ENCODE measurements at regions not wholly inside any gene's neighbourhood (a gene's known extent, or its start where the extent isn't known, plus 50 kb on each side); places are given as distances from the start of the nearest gene placed in this dataset.
"Not testable (repeated sequence)": the region's sequence is repeated elsewhere in the genome, so short reads cannot be mapped to it uniquely, and the experiment has no call there.

- H2AFZ ChIP-seq (ENCODE audit: control insufficient read depth, low read depth, low read length); H3K4me2 ChIP-seq (ENCODE audit: control insufficient read depth, insufficient read depth); H3K27ac ChIP-seq (ENCODE audit: control insufficient read depth, insufficient read depth); ATAC-seq; H3K9me3 ChIP-seq (replicated peaks; ENCODE audit: control insufficient read depth, insufficient read depth, low read length); RAD21 ChIA-PET (ENCODE audit: unreplicated experiment); POLR2A ChIA-PET; in situ Hi-C loops (cut with MboI); H3K4me1 ChIP-seq (ENCODE audit: control insufficient read depth, insufficient read depth, low read length); H3K9ac ChIP-seq (ENCODE audit: control insufficient read depth, insufficient read depth, low read length); FAIRE-seq; DNase-seq (ENCODE audit: low read depth, low spot score); BruUV-seq (replicated peaks); intact Hi-C loops (cut with micrococcal nuclease; ENCODE audit: unreplicated experiment); H3K36me3 ChIP-seq (ENCODE audit: control insufficient read depth in 2 of 2, insufficient read depth in 2 of 2, low read length in 1 of 2); CTCF ChIA-PET; H3K79me2 ChIP-seq (ENCODE audit: control insufficient read depth, insufficient read depth, low read length); H3K27me3 ChIP-seq (replicated peaks in 1 of 2; ENCODE audit: control insufficient read depth in 2 of 2, insufficient read depth in 2 of 2, low read length in 1 of 2); H3K4me3 ChIP-seq; H4K20me1 ChIP-seq (ENCODE audit: control insufficient read depth, insufficient read depth): not testable (repeated sequence)
- 72% methylated on average over 5 of the region's 5 CpGs for WGBS (ENCODE audit: insufficient coverage, insufficient replicate concordance, low lambda C conversion rate, missing lambda C conversion rate)
- SMC1A ChIA-PET (ENCODE audit: uncharacterized antibody, unreplicated experiment), result interaction anchor here (0.8 kb wide), 1 partner anchor 9 kb away, joined by 4 read pairs; no protein-coding TSS in a partner anchor
Observed at GRCh38 chr1:191525944-191526343, 632.3 kb upstream of the RGS18 start.

GRCh38 chr1:191528275-191528674, 630.0 kb upstream of the RGS18 start:
- intact Hi-C loops (cut with micrococcal nuclease; ENCODE audit: unreplicated experiment), result no loop called here
- RAD21 ChIA-PET (ENCODE audit: unreplicated experiment), result no interaction called here

More at GRCh38 chr1:191528275-191528674, 630.0 kb upstream of the RGS18 start:
- 2% methylated on average over 6 of the region's 6 CpGs for WGBS (ENCODE audit: insufficient coverage, insufficient replicate concordance, low lambda C conversion rate, missing lambda C conversion rate)
- H3K36me3 ChIP-seq (ENCODE audit: control insufficient read depth in 2 of 2, insufficient read depth in 2 of 2, low read length in 1 of 2), result no peaks in the 10 kb centered on the region
- FAIRE-seq (no peak), ATAC-seq (no peak), DNase-seq (ENCODE audit: low read depth, low spot score) (no peak)
- TF ChIP-seq SKIL (IDR thresholded peaks at IDR 0.05; ENCODE audit: low read depth, poor library complexity, severe bottlenecking) (no peak), TCF12 (IDR thresholded peaks at IDR 0.05; ENCODE audit: low read depth, low read length) (no peak), ASH2L (IDR thresholded peaks at IDR 0.05; ENCODE audit: borderline replicate concordance, low read depth) (no peak), KDM1A (IDR thresholded peaks at IDR 0.05; ENCODE audit: borderline replicate concordance) (no peak), NFYA (IDR thresholded peaks at IDR 0.05; ENCODE audit: borderline replicate concordance, low read depth, low read length) (no peak)
- H3K4me1 ChIP-seq (ENCODE audit: control insufficient read depth, insufficient read depth, low read length), result no peaks in the 10 kb centered on the region
- SMC1A ChIA-PET (ENCODE audit: uncharacterized antibody, unreplicated experiment), result no interaction called here
- H3K9me3 ChIP-seq (replicated peaks; ENCODE audit: control insufficient read depth, insufficient read depth, low read length), result no peaks in the 10 kb centered on the region
- H4K20me1 ChIP-seq (ENCODE audit: control insufficient read depth, insufficient read depth), result no peaks in the 10 kb centered on the region
- POLR2A ChIA-PET, result no interaction called here
- in situ Hi-C loops (cut with MboI), result no loop called here
- no peak overlapping the region for H3K27ac ChIP-seq (ENCODE audit: control insufficient read depth, insufficient read depth)
- no peak overlapping the region for H2AFZ ChIP-seq (ENCODE audit: control insufficient read depth, low read depth, low read length)
- H3K27me3 ChIP-seq (replicated peaks in 1 of 2; ENCODE audit: control insufficient read depth in 2 of 2, insufficient read depth in 2 of 2, low read length in 1 of 2), result no peaks in the 10 kb centered on the region
- H3K4me3 ChIP-seq, result no peak overlapping the region
- H3K4me2 ChIP-seq (ENCODE audit: control insufficient read depth, insufficient read depth), result no peak overlapping the region
- H3K9ac ChIP-seq (ENCODE audit: control insufficient read depth, insufficient read depth, low read length), result no peak overlapping the region
- no peaks in the 10 kb centered on the region for H3K79me2 ChIP-seq (ENCODE audit: control insufficient read depth, insufficient read depth, low read length)
- no TSS peak for BruUV-seq (replicated peaks)
- CTCF ChIA-PET, result no interaction called here

Data from GM12878 (cell line).